Panc1 (cell line): ENCODE measurements at regions not wholly inside any gene's neighbourhood (a gene's known extent, or its start where the extent isn't known, plus 50 kb on each side); places are given as distances from the start of the nearest gene placed in this dataset.

ENCODE experiments used
- CTCF ChIP-seq: fragments of 450-650 bp; IDR thresholded peaks from 2 replicates; pipeline ENCODE4 v1.5.1; 2017; ENCODE audit warnings: mild to moderate bottlenecking
- POLR2AphosphoS5 ChIP-seq: IDR thresholded peaks from 2 replicates; pipeline ENCODE4 v1.6.1; 2012; ENCODE audit warnings: mild to moderate bottlenecking, low read depth, low read length, moderate library complexity
- REST ChIP-seq, 2 experiments: IDR thresholded peaks; 2 replicates each; pipeline ENCODE4 v1.6.1; 2011 to 2012; ENCODE audit warnings: low read depth in 2 of 2, control low read depth in 1 of 2, low read length in 1 of 2, mild to moderate bottlenecking in 1 of 2, moderate library complexity in 1 of 2; ENCODE audit not compliant: insufficient read depth in 1 of 2
- SIN3A ChIP-seq: IDR thresholded peaks from 2 replicates; pipeline ENCODE4 v1.6.1; 2012; ENCODE audit warnings: low read depth, mild to moderate bottlenecking, low read length, moderate library complexity, borderline replicate concordance; ENCODE audit not compliant: insufficient read depth
- TCF7L2 ChIP-seq: IDR thresholded peaks from 2 replicates; pipeline ENCODE4 v1.6.1; 2011; ENCODE audit warnings: mild to moderate bottlenecking, low read depth, low read length, inconsistent platforms

GRCh38 chr1:114235960-114236359, 82.3 kb upstream of the SYT6 start:
- no peak for TF ChIP-seq CTCF
- no peak for TF ChIP-seq REST (IDR thresholded peaks at IDR 0.05; ENCODE audit: insufficient read depth in 1 of 2, low read depth in 2 of 2, low read length in 1 of 2)
- TF ChIP-seq POLR2AphosphoS5, result no peak
- no peak for TF ChIP-seq TCF7L2
- TF ChIP-seq SIN3A, result no peak
